Right cardiac atrium (tissue), 5 donors: ENCODE measurements at regions not wholly inside any gene's neighbourhood (a gene's known extent, or its start where the extent isn't known, plus 50 kb on each side); places are given as distances from the start of the nearest gene placed in this dataset.

Experiments used
- ATAC-seq, 2 donors: fragments of 200-7000 bp; cut with Tn5 transposase; one replicate each; pipeline versions ENCODE4 v1.8.0 to v1.9.1; 2020; ENCODE audit warnings: moderate library complexity in 2 of 2, mild to moderate bottlenecking in 1 of 2
- DNase-seq, 3 donors: peaks; one replicate each; pipeline ENCODE4 v3.0.0-alpha.2; 2020
- H3K27ac ChIP-seq: one replicate; pipeline ENCODE4 v1.5.1; 2013; ENCODE audit warnings: mild to moderate bottlenecking, low read length, control low read depth, moderate library complexity
- H3K27me3 ChIP-seq: one replicate; pipeline ENCODE4 v1.6.1; 2013; ENCODE audit not compliant: control insufficient read depth, insufficient read depth
- H3K4me1 ChIP-seq: one replicate; pipeline ENCODE4 v1.6.1; 2013; ENCODE audit warnings: low read length; ENCODE audit not compliant: control insufficient read depth, insufficient read depth
- H3K4me3 ChIP-seq: one replicate; pipeline ENCODE4 v1.5.1; 2013; ENCODE audit warnings: low read length, control low read depth
- H3K9me3 ChIP-seq: one replicate; pipeline ENCODE4 v1.6.1; 2013; ENCODE audit warnings: low read length; ENCODE audit not compliant: control insufficient read depth
- WGBS: extraction: QIAGEN DNeasy Blood & Tissue Kit; methylation state at CpG from one replicate; pipeline ENCODE4 v1.1.7; 2013; 5-methylcytosine and 5-hydroxymethylcytosine counted together
- intact Hi-C, 4 donors: fragments of 100-400 bp; cut with DNase I; formaldehyde crosslinking; loops; one replicate each; pipeline versions ENCODE4 v1.11.0 to v1.14.0; 2022 to 2023
- donor health status: healthy with polysubstance abuse.
- donor health status: DM: no; HTN: yes; CAD: no.
- donor health status: DM: no; HTN: no; CAD: no.
- donor health status: DM: no; HTN: yes; CAD: no; lungs with severe emphysema.
- donor health status: DM: yes; HTN: yes; CAD: no.

GRCh38 chr1:82979593-82980236 is 1019.2 kb downstream of the TTLL7 start:
- intact Hi-C loops: no loop called here
- WGBS: 78% methylated on average over 7 of the region's 7 CpGs

DNA sequence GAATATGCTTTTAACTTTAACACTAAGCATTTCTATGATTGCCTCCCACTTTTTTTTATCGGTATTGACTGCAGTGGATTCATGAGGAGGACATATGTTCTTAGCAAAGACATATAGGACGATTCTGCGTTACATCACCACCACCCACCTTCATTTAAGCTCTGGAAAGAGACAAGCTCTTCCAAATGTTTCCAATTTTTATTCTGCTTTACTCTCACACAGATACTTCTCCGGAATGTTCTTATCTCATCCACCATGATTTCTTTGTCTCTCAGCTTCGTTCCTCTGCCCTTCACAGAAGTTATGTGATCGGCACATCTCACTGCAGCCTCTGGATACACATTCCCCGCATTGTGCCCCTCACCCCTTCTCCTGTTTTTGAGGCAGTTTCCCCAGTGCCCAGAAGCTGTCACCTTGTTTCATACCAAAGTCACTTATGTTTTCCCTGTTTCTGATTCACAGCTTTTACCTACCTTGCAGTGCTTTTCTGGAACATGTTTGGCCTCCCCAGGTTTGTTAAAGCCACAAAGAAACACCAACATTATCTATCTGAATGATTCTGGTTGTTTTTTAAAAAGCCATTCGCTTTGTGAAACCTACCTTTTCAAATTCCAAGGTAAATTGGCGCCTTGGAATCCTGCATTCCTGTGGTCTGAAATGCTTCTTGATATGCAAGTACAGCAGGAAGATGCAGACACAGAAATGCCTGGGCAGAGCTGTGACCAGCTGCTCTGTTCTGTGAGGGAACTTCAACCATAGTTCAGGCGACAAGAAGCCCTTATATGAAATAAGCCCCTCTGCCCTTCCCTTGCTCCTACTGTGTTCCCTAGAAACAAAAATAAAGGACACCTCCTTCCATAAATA is 1020.2 kb downstream of the TTLL7 start:
- DNase-seq (no peak), ATAC-seq (no peak)
- Histone ChIP-seq H3K9me3 (no peaks in the 10 kb centered on the region), H3K27me3 (no peaks in the 10 kb centered on the region), H3K27ac (no peak overlapping the region), H3K4me3 (no peak overlapping the region), H3K4me1 (no peaks in the 10 kb centered on the region)
- 79% methylated on average over 10 of the region's 10 CpGs for WGBS
- intact Hi-C loops: no loop called here

More at GRCh38 chr1:82979593-82980236, 1019.2 kb downstream of the TTLL7 start:
- H3K4me3 ChIP-seq: no peak overlapping the region
- H3K27me3 ChIP-seq: no peaks in the 10 kb centered on the region
- no peak overlapping the region for H3K27ac ChIP-seq
- no peaks in the 10 kb centered on the region for H3K9me3 ChIP-seq
- no peaks in the 10 kb centered on the region for H3K4me1 ChIP-seq
- DNase-seq: no peak
- ATAC-seq: no peak

DNA sequence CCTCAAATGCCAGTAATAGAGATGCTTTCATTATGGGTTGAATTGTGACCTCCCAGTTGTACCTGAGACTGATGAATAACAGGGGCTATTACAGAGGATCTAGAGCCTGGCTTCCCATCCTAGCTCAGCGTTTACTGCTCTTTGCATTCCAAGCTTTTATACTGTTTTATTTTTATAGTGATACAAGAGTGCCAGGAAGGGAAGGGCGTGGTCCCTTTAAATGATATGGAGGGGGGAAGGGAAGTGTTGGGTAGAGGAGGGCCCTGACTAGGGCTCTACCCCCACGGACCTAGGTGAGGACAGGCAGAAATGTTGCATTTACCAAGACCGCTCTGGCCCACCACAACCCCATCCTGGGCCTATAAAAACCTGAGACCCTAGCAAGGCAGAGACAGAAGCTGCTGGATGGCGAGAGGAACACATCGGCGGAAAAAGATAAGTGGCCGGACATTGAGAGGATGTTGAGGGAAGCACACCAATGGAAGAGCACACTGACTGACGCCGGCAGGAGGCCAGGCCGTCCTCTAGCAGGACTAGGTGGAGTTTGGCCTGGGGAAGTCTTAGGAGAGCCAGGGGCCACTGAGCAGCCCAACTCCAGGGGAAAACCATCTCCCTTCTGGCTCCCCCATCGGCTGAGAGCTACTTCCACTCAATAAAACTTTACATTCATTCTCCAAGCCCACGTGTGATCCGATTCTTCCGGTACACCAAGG is 1025.9 kb downstream of the TTLL7 start:
- intact Hi-C loops: no loop called here
- no peaks in the 10 kb centered on the region for H3K27me3 ChIP-seq
- ATAC-seq: peak; percentile 36 to 94
- no peak overlapping the region for H3K4me3 ChIP-seq
- H3K27ac ChIP-seq: no peak overlapping the region
- no peaks in the 10 kb centered on the region for H3K9me3 ChIP-seq
- 84% methylated on average over 15 of the region's 15 CpGs for WGBS
- H3K4me1 ChIP-seq: no peaks in the 10 kb centered on the region
- DNase-seq: peak in 1 of 3 donors; percentile 17

DNA sequence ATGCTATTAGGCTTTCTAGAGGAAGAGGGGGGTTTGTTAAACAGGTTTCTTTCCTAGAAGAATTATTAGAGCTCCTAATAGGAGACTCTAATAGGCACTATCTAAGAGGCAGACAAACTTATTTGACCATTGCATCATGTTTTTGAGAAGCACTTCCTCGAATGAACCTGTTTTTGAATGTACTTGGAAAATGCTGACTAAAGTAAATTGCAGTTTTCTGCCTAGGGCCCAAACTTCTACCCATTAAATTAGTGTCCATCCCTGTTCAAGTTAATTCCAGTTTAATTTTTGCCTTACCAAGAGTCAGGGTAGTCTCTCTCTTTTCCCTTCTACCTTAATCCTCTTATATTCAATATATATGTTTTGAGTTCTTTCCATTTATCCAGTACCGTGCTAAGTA is 1029.6 kb downstream of the TTLL7 start:
- H3K9me3 ChIP-seq: no peaks in the 10 kb centered on the region
- 59% methylated on average over 2 of the region's 2 CpGs for WGBS
- H3K27me3 ChIP-seq: no peaks in the 10 kb centered on the region
- intact Hi-C loops: no loop called here
- DNase-seq: no peak
- no peak overlapping the region for H3K27ac ChIP-seq
- no peaks in the 10 kb centered on the region for H3K4me1 ChIP-seq
- H3K4me3 ChIP-seq: no peak overlapping the region
- no peak for ATAC-seq

GRCh38 chr1:82962658-82963057 is 1036.3 kb downstream of the TTLL7 start:
- intact Hi-C loops: no loop called here
- ATAC-seq (no peak), DNase-seq (no peak)
- Histone ChIP-seq H3K27ac (no peak overlapping the region), H3K4me1 (no peaks in the 10 kb centered on the region), H3K4me3 (no peak overlapping the region), H3K27me3 (no peaks in the 10 kb centered on the region), H3K9me3 (no peaks in the 10 kb centered on the region)
- WGBS: 73% methylated on average over 2 of the region's 2 CpGs

- ATAC-seq: no peak
- Histone ChIP-seq H3K9me3 (no peaks in the 10 kb centered on the region), H3K27me3 (no peaks in the 10 kb centered on the region), H3K27ac (no peak overlapping the region), H3K4me3 (no peak overlapping the region), H3K4me1 (no peaks in the 10 kb centered on the region)
- WGBS: 87% methylated on average over 6 of the region's 6 CpGs
- intact Hi-C loops: no loop called here
- no peak for DNase-seq
These were observed 1048.2 kb downstream of the TTLL7 start for GRCh38 chr1:82950606-82951200.

GRCh38 chr1:82948386-82948785 is 1050.5 kb downstream of the TTLL7 start:
- 28% methylated on average over 1 of the region's 1 CpG for whole genome bisulfite sequencing
- H3K9me3 ChIP-seq: no peaks in the 10 kb centered on the region
- H3K4me3 ChIP-seq: no peak overlapping the region
- DNase-seq (no peak), ATAC-seq (no peak)
- no peak overlapping the region for H3K27ac ChIP-seq
- H3K27me3 ChIP-seq: no peaks in the 10 kb centered on the region
- no peaks in the 10 kb centered on the region for H3K4me1 ChIP-seq
- intact Hi-C loops: no loop called here

- Histone ChIP-seq H3K4me1 (no peaks in the 10 kb centered on the region), H3K27ac (no peak overlapping the region), H3K9me3 (no peaks in the 10 kb centered on the region), H3K4me3 (no peak overlapping the region), H3K27me3 (no peaks in the 10 kb centered on the region)
- DNase-seq (no peak), ATAC-seq (no peak)
- intact Hi-C loops: no loop called here
- WGBS: 90% methylated on average over 2 of the region's 2 CpGs
These were observed 1051.7 kb downstream of the TTLL7 start for GRCh38 chr1:82947278-82947677.

DNA sequence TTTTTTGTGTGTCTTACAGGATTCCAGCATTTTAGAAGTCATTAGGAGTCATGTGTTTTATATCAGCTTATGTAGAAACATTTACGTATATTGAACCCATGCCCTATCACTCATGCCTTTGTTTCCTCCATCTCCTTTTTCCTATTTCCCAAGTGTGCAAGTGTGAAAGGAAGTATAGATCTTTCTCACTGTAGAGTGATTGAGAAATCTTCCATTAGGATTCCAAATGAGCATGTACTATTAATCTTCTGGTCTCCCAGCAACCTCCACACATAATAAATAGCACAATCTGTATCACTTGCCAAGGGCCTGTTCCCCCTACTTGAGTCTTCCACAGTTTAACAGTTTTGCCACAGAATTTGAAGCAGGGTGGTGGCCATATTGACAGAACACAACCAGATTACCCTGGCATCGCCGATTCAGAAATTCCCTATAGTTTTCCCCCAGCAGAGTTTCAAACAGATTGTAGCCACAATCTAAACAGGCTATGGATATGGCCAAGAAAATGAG is 1052.8 kb downstream of the TTLL7 start:
- Histone ChIP-seq H3K27ac (no peak overlapping the region), H3K4me3 (no peak overlapping the region), H3K9me3 (no peaks in the 10 kb centered on the region), H3K27me3 (no peaks in the 10 kb centered on the region), H3K4me1 (no peaks in the 10 kb centered on the region)
- no peak for DNase-seq
- intact Hi-C loops: no loop called here
- ATAC-seq: no peak
- 75% methylated on average over 3 of the region's 3 CpGs for WGBS

DNA sequence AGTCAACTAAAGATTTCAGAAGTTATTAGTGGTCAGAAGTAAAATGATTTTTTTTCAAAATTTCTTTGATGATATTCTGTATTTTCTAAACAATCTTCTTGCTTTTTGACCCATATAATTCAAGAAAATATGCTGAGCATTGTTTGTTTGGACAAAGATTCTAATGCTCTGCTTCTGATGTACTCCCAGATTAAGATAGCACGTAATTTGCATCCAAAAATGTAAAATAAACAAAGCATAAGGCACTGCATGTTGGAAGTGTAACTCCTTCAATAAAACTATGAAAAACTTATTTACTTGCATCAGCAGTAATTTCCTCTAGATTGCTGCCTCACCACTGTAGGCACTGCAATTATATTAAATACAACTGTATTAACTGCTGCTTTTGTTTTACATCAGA is 1054.1 kb downstream of the TTLL7 start:
- no peaks in the 10 kb centered on the region for H3K9me3 ChIP-seq
- DNase-seq (no peak), ATAC-seq (no peak)
- no peaks in the 10 kb centered on the region for H3K27me3 ChIP-seq
- intact Hi-C loops: no loop called here
- WGBS: 53% methylated on average over 1 of the region's 1 CpG
- H3K4me3 ChIP-seq: no peak overlapping the region
- no peaks in the 10 kb centered on the region for H3K4me1 ChIP-seq
- H3K27ac ChIP-seq: no peak overlapping the region

- no peaks in the 10 kb centered on the region for H3K27me3 ChIP-seq
- H3K4me3 ChIP-seq: no peak overlapping the region
- H3K27ac ChIP-seq: no peak overlapping the region
- no peaks in the 10 kb centered on the region for H3K9me3 ChIP-seq
- ATAC-seq: no peak
- H3K4me1 ChIP-seq: peaks cover 2% of the 10 kb centered on the region
- WGBS: 89% methylated on average over 2 of the region's 2 CpGs
- peak; percentile 25 to 43 (median 30) for DNase-seq
- intact Hi-C loops: no loop called here
These were observed 1064.9 kb downstream of the TTLL7 start for GRCh38 chr1:82934074-82934473.
